Amniotic epithelial cell (primary cell): ENCODE measurements at regions not wholly inside any gene's neighbourhood (a gene's known extent, or its start where the extent isn't known, plus 50 kb on each side); places are given as distances from the start of the nearest gene placed in this dataset.
A peak's percentile ranks its signal among the peaks of the same experiment; 100 is the strongest.

ENCODE experiments used
- DNase-seq: peaks from one replicate; pipeline ENCODE4 v3.0.0-alpha.2; 2010; ENCODE audit warnings: low read depth

- peak; percentile 16 for DNase-seq
Measured at GRCh38 chr11:8340296-8340695, 76.6 kb upstream of the LMO1 start.

GRCh38 chr11:8339592-8340022 lies 75.9 kb upstream of the LMO1 start:
- no peak for DNase-seq

GRCh38 chr11:8338138-8338537 lies 74.5 kb upstream of the LMO1 start:
- peak; percentile 24 for DNase-seq

GRCh38 chr11:8337130-8337795 lies 73.6 kb upstream of the LMO1 start:
- no peak for DNase-seq

- DNase-seq, result no peak
Measured at GRCh38 chr11:8336356-8337129, 72.9 kb upstream of the LMO1 start.

GRCh38 chr11:8335683-8336082 lies 72.0 kb upstream of the LMO1 start:
- peak; percentile 25 for DNase-seq

- no peak for DNase-seq
Measured at GRCh38 chr11:8335186-8335585, 71.5 kb upstream of the LMO1 start.

- peak; percentile 14 for DNase-seq
Measured at GRCh38 chr11:8333811-8334401, 70.2 kb upstream of the LMO1 start.

GRCh38 chr11:8333376-8333775 lies 69.7 kb upstream of the LMO1 start:
- no peak for DNase-seq

GRCh38 chr11:8332891-8333290 lies 69.2 kb upstream of the LMO1 start:
- DNase-seq, result no peak

GRCh38 chr11:8332196-8332595 lies 68.5 kb upstream of the LMO1 start:
- DNase-seq, result no peak

- no peak for DNase-seq
Measured at GRCh38 chr11:8331767-8332166, 68.1 kb upstream of the LMO1 start.

- no peak for DNase-seq
Measured at GRCh38 chr11:8330896-8331295, 67.2 kb upstream of the LMO1 start.

GRCh38 chr11:8330404-8330803 lies 66.7 kb upstream of the LMO1 start:
- DNase-seq, result no peak

GRCh38 chr11:8329847-8330361 lies 66.2 kb upstream of the LMO1 start:
- no peak for DNase-seq

GRCh38 chr11:8329336-8329735 lies 65.7 kb upstream of the LMO1 start:
- DNase-seq, result no peak

GRCh38 chr11:8328848-8329330 lies 65.2 kb upstream of the LMO1 start:
- peak; percentile 66 for DNase-seq

- DNase-seq, result no peak
Measured at GRCh38 chr11:8328231-8328794, 64.6 kb upstream of the LMO1 start.

- peak; percentile 4 for DNase-seq
Measured at GRCh38 chr11:8327761-8328192, 64.1 kb upstream of the LMO1 start.

GRCh38 chr11:8326337-8326736 lies 62.7 kb upstream of the LMO1 start:
- no peak for DNase-seq

GRCh38 chr11:8325591-8326304 lies 62.1 kb upstream of the LMO1 start:
- DNase-seq, result no peak
